Esophagus muscularis mucosa (tissue), 4 donors: ENCODE measurements at regions not wholly inside any gene's neighbourhood (a gene's known extent, or its start where the extent isn't known, plus 50 kb on each side); places are given as distances from the start of the nearest gene placed in this dataset.
"Not testable (repeated sequence)": the region's sequence is repeated elsewhere in the genome, so short reads cannot be mapped to it uniquely, and the experiment has no call there.

Experiments used
- DNase-seq: peaks from one replicate; pipeline ENCODE4 v3.0.0-alpha.2; 2017; ENCODE audit errors: extremely low spot score
- H3K27ac ChIP-seq, 4 donors: fragments of 200-600 bp; sonication (generic); replicated peaks in 1 of 4; 1 replicate in 3 of 4; 2 replicates in 1 of 4; pipeline ENCODE4 v1.5.1; 2016 to 2019; ENCODE audit warnings: mild to moderate bottlenecking in 1 of 4
- H3K27me3 ChIP-seq, 4 donors: fragments of 200-600 bp; sonication (generic); one replicate each; pipeline versions ENCODE4 v1.5.1 to v1.6.0; 2016 to 2019
- H3K36me3 ChIP-seq, 4 donors: fragments of 200-600 bp; sonication (generic); one replicate each; pipeline ENCODE4 v1.5.1; 2016 to 2019
- H3K4me1 ChIP-seq, 4 donors: fragments of 200-600 bp; sonication (generic); one replicate each; pipeline ENCODE4 v1.5.1; 2016 to 2019
- H3K4me3 ChIP-seq, 4 donors: fragments of 200-600 bp; sonication (generic); 1 replicate in 2 of 4; 2 replicates in 2 of 4; pipeline ENCODE4 v1.5.1; 2016 to 2019; ENCODE audit warnings: mild to moderate bottlenecking in 4 of 4, moderate library complexity in 1 of 4
- H3K9me3 ChIP-seq, 4 donors: fragments of 200-600 bp; sonication (generic); 1 replicate in 3 of 4; 2 replicates in 1 of 4; pipeline ENCODE4 v1.5.1; 2016 to 2019
- CTCF ChIP-seq, 3 experiments: fragments of 200-600 bp in 2 of 3; fragments of 450-650 bp in 1 of 3; sonication (generic) in 2 of 3; IDR thresholded peaks; one replicate each; pipeline ENCODE4 v1.5.1; 2017 to 2019; ENCODE audit warnings: antibody characterized with exemption in 3 of 3, mild to moderate bottlenecking in 2 of 3, moderate library complexity in 1 of 3
- EP300 ChIP-seq: sonication (generic); formaldehyde crosslinking; IDR thresholded peaks from one replicate; pipeline ENCODE4 v1.6.1; 2017; ENCODE audit warnings: antibody characterized with exemption
- POLR2A ChIP-seq: fragments of 450-650 bp; IDR thresholded peaks from one replicate; pipeline ENCODE4 v1.6.1; 2017; ENCODE audit warnings: antibody characterized with exemption, moderate library complexity, mild to moderate bottlenecking, low read depth
- POLR2AphosphoS5 ChIP-seq, 2 donors: sonication (generic); formaldehyde crosslinking; IDR thresholded peaks; one replicate each; pipeline ENCODE4 v1.6.1; 2017; ENCODE audit warnings: antibody characterized with exemption in 2 of 2
- WGBS: methylation state at CpG from one replicate; pipeline ENCODE4 v1.1.5; 2018; 5-methylcytosine and 5-hydroxymethylcytosine counted together
- intact Hi-C: fragments of 100-400 bp; cut with DNase I; formaldehyde crosslinking; loops from one replicate; pipeline ENCODE4 v1.15.1; 2023

- TF ChIP-seq POLR2AphosphoS5 (IDR thresholded peaks at IDR 0.05) (no peak), EP300 (no peak), POLR2A (no peak), CTCF (IDR thresholded peaks at IDR 0.05) (no peak)
- 90% methylated on average over 1 of the region's 1 CpG for WGBS
- H3K27ac ChIP-seq, result no peak overlapping the region
- H3K4me1 ChIP-seq, result no peaks in the 10 kb centered on the region
- no peaks in the 10 kb centered on the region for H3K27me3 ChIP-seq
- peaks cover 0 to 16% (median 7%) of the 10 kb centered on the region in 4 donors for H3K9me3 ChIP-seq
- H3K36me3 ChIP-seq, result no peaks in the 10 kb centered on the region
- no peak for DNase-seq
- intact Hi-C loops, result no loop called here
- no peak overlapping the region for H3K4me3 ChIP-seq
Observed at GRCh38 chr18:33830213-33830612, 252.2 kb downstream of the ASXL3 start.

GRCh38 chr18:33828949-33829348 is 250.9 kb downstream of the ASXL3 start:
- Histone ChIP-seq H3K9me3 (peaks cover 0 to 16% (median 7%) of the 10 kb centered on the region in 4 donors), H3K27ac (no peak overlapping the region), H3K27me3 (no peaks in the 10 kb centered on the region), H3K36me3 (no peaks in the 10 kb centered on the region), H3K4me3 (no peak overlapping the region), H3K4me1 (no peaks in the 10 kb centered on the region)
- intact Hi-C loops, result no loop called here
- DNase-seq, result no peak
- WGBS, result 86% methylated on average over 2 of the region's 2 CpGs
- TF ChIP-seq POLR2AphosphoS5 (IDR thresholded peaks at IDR 0.05), result no peak

- Histone ChIP-seq H3K4me1 (no peaks in the 10 kb centered on the region), H3K36me3 (no peaks in the 10 kb centered on the region), H3K27me3 (no peaks in the 10 kb centered on the region), H3K9me3 (peaks cover 0 to 6% (median 0%) of the 10 kb centered on the region in 4 donors), H3K27ac (no peak overlapping the region), H3K4me3 (no peak overlapping the region)
- no peak for DNase-seq
- 86% methylated on average over 4 of the region's 4 CpGs for WGBS
- intact Hi-C loops, result no loop called here
- TF ChIP-seq POLR2A, result no peak
- no peak for TF ChIP-seq CTCF (IDR thresholded peaks at IDR 0.05)
- no peak for TF ChIP-seq POLR2AphosphoS5 (IDR thresholded peaks at IDR 0.05)
- no peak for TF ChIP-seq EP300
Observed at GRCh38 chr18:33826151-33826550, 248.1 kb downstream of the ASXL3 start.

- Histone ChIP-seq H3K9me3 (no peaks in the 10 kb centered on the region), H3K27me3 (peaks cover 0 to 4% (median 0%) of the 10 kb centered on the region in 4 donors), H3K4me3 (no peak overlapping the region), H3K4me1 (no peaks in the 10 kb centered on the region), H3K36me3 (no peaks in the 10 kb centered on the region), H3K27ac (no peak overlapping the region)
- intact Hi-C loops, result no loop called here
- TF ChIP-seq POLR2AphosphoS5 (IDR thresholded peaks at IDR 0.05) (no peak), POLR2A (no peak), CTCF (IDR thresholded peaks at IDR 0.05) (no peak), EP300 (no peak)
- 52% methylated on average over 1 of the region's 1 CpG for WGBS
- no peak for DNase-seq
Observed at GRCh38 chr18:33821503-33821902, 243.5 kb downstream of the ASXL3 start.

- WGBS, result 60% methylated on average over 5 of the region's 39 CpGs
- no peak for TF ChIP-seq CTCF (IDR thresholded peaks at IDR 0.05)
- TF ChIP-seq POLR2AphosphoS5 (IDR thresholded peaks at IDR 0.05), result no peak
- no peak for TF ChIP-seq EP300
- no peak for TF ChIP-seq POLR2A
Observed at GRCh38 chr18:33820517-33821371, 242.7 kb downstream of the ASXL3 start.

GRCh38 chr18:33819692-33820343 is 241.8 kb downstream of the ASXL3 start:
- H3K27ac ChIP-seq, DNase-seq, H3K27me3 ChIP-seq, H3K4me3 ChIP-seq, H3K4me1 ChIP-seq, H3K9me3 ChIP-seq, intact Hi-C loops, H3K36me3 ChIP-seq: not testable (repeated sequence)
- WGBS, result 100% methylated on average over 1 of the region's 32 CpGs

More at GRCh38 chr18:33820517-33821371, 242.7 kb downstream of the ASXL3 start:
- H3K4me3 ChIP-seq, result peak overlapping the region in 1 of 4 donors; percentile 36
- no peaks in the 10 kb centered on the region for H3K9me3 ChIP-seq
- intact Hi-C loops, result no loop called here
- H3K27me3 ChIP-seq, result peaks cover 0 to 4% (median 0%) of the 10 kb centered on the region in 4 donors
- no peak overlapping the region for H3K27ac ChIP-seq
- DNase-seq, result no peak
- H3K36me3 ChIP-seq, result no peaks in the 10 kb centered on the region
- no peaks in the 10 kb centered on the region for H3K4me1 ChIP-seq
